ENCODE measurements at regions not wholly inside any gene's neighbourhood (a gene's known extent, or its start where the extent isn't known, plus 50 kb on each side); places are given as distances from the start of the nearest gene placed in this dataset.

- H3K36me3 ChIP-seq (ENCODE audit: control insufficient read depth, insufficient read depth, low read length) = no peaks in the 10 kb centered on the region
- H3K27me3 ChIP-seq (replicated peaks; ENCODE audit: control insufficient read depth, insufficient read depth, low read length) = no peaks in the 10 kb centered on the region
- no peak for DNase-seq (ENCODE audit: extremely low read depth, insufficient read length)
- H3K4me3 ChIP-seq (replicated peaks; ENCODE audit: low read depth, low read length) = no peak overlapping the region
- TF ChIP-seq CTCF (IDR thresholded peaks at IDR 0.05; ENCODE audit: insufficient read depth, low read length, poor library complexity, severe bottlenecking) = no peak
These were observed 686.1 kb downstream of the HACE1 start for GRCh38 chr6:104173668-104174067.

- no peak for TF ChIP-seq CTCF (IDR thresholded peaks at IDR 0.05; ENCODE audit: insufficient read depth, low read length, poor library complexity, severe bottlenecking)
- no peaks in the 10 kb centered on the region for H3K36me3 ChIP-seq (ENCODE audit: control insufficient read depth, insufficient read depth, low read length)
- no peak overlapping the region for H3K4me3 ChIP-seq (replicated peaks; ENCODE audit: low read depth, low read length)
- H3K27me3 ChIP-seq (replicated peaks; ENCODE audit: control insufficient read depth, insufficient read depth, low read length) = no peaks in the 10 kb centered on the region
- DNase-seq (ENCODE audit: extremely low read depth, insufficient read length) = no peak
These were observed 689.3 kb downstream of the HACE1 start for GRCh38 chr6:104170401-104170800.

- H3K27me3 ChIP-seq (replicated peaks; ENCODE audit: control insufficient read depth, insufficient read depth, low read length) = no peaks in the 10 kb centered on the region
- no peak for TF ChIP-seq CTCF (IDR thresholded peaks at IDR 0.05; ENCODE audit: insufficient read depth, low read length, poor library complexity, severe bottlenecking)
- H3K36me3 ChIP-seq (ENCODE audit: control insufficient read depth, insufficient read depth, low read length) = no peaks in the 10 kb centered on the region
- DNase-seq (ENCODE audit: extremely low read depth, insufficient read length) = no peak
- H3K4me3 ChIP-seq (replicated peaks; ENCODE audit: low read depth, low read length) = no peak overlapping the region
These were observed 693.6 kb downstream of the HACE1 start for GRCh38 chr6:104166055-104166668.

- Histone ChIP-seq H3K36me3 (ENCODE audit: control insufficient read depth, insufficient read depth, low read length) (no peaks in the 10 kb centered on the region), H3K27me3 (replicated peaks; ENCODE audit: control insufficient read depth, insufficient read depth, low read length) (no peaks in the 10 kb centered on the region), H3K4me3 (replicated peaks; ENCODE audit: low read depth, low read length) (no peak overlapping the region)
- no peak for DNase-seq (ENCODE audit: extremely low read depth, insufficient read length)
- no peak for TF ChIP-seq CTCF (IDR thresholded peaks at IDR 0.05; ENCODE audit: insufficient read depth, low read length, poor library complexity, severe bottlenecking)
These were observed 697.6 kb downstream of the HACE1 start for GRCh38 chr6:104162036-104162669.

GRCh38 chr6:104159045-104159618 lies 700.6 kb downstream of the HACE1 start:
- H3K36me3 ChIP-seq (ENCODE audit: control insufficient read depth, insufficient read depth, low read length) = no peaks in the 10 kb centered on the region
- no peak for TF ChIP-seq CTCF (IDR thresholded peaks at IDR 0.05; ENCODE audit: insufficient read depth, low read length, poor library complexity, severe bottlenecking)
- H3K4me3 ChIP-seq (replicated peaks; ENCODE audit: low read depth, low read length) = no peak overlapping the region
- no peak for DNase-seq (ENCODE audit: extremely low read depth, insufficient read length)
- H3K27me3 ChIP-seq (replicated peaks; ENCODE audit: control insufficient read depth, insufficient read depth, low read length) = no peaks in the 10 kb centered on the region
